ENCODE measurements at regions not wholly inside any gene's neighbourhood (a gene's known extent, or its start where the extent isn't known, plus 50 kb on each side); places are given as distances from the start of the nearest gene placed in this dataset.

DNA sequence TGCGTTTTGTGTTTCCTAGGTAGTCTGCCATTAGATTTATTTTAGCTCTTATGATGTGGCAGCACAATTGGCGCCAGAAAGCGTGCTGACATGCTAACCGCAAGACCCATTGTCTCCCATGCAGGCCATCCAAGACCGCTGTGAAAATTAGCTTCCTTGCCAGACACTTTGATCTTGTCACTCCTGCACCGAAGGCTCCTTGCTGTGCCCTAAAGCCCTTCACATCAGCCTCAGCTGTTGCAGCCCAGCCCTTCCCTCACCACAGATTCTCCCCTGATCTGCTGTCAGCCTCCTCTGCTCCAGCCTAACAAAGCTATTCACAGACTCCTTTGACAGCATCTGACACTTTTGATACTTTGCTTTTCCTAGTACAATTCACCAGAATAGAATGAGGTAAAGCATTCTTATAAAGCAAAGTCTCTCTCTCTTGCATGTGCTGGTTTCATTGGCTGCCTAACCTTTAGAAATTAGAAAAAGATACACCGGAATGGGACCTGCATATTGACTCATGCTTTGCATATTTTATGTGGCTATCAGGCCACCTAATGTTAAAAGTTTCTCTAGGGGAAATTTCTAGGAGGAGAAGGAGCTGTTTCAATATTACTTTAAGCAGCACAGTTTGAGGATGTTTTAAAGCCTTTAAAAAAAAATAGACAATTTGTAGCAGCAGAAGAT, 280.3 kb upstream of the FMN2 start:
- H3K27ac ChIP-seq (ENCODE audit: low read length), result no peak overlapping the region
- WGBS (ENCODE audit: insufficient coverage), result 47% methylated on average over 6 of the region's 7 CpGs
- peaks cover 13% of the 10 kb centered on the region for H3K4me1 ChIP-seq (ENCODE audit: control insufficient read depth, insufficient read depth, low read length)
- H3K36me3 ChIP-seq (ENCODE audit: control insufficient read depth, insufficient read depth, low read length), result no peaks in the 10 kb centered on the region
- H3K4me3 ChIP-seq (ENCODE audit: low read length), result no peak overlapping the region
- DNase-seq, result no peak
- no peaks in the 10 kb centered on the region for H3K27me3 ChIP-seq (ENCODE audit: control insufficient read depth, insufficient read depth, low read length)
- H3K9me3 ChIP-seq (replicated peaks; ENCODE audit: control insufficient read depth, low read depth, low read length), result no peaks in the 10 kb centered on the region

DNA sequence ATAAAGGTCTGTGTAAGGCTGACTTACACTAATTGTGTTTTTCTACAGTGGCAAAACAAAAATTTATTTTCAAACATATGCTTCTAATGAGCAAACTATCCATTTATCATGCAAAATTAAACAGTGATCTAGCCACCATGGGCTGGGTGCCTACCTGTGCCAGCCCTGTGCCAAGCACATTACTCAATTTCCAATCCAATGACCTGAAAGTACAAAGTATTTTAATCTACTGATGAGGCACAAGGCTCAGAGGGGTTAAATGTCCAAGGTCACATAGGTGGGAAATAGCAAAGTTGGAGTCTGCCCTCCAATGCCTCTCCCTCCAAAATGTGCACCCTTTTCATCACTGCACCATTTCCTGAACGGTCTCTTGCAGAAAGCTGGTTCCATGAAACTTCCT, 279.1 kb upstream of the FMN2 start:
- H3K4me1 ChIP-seq (ENCODE audit: control insufficient read depth, insufficient read depth, low read length), result peaks cover 14% of the 10 kb centered on the region

DNA sequence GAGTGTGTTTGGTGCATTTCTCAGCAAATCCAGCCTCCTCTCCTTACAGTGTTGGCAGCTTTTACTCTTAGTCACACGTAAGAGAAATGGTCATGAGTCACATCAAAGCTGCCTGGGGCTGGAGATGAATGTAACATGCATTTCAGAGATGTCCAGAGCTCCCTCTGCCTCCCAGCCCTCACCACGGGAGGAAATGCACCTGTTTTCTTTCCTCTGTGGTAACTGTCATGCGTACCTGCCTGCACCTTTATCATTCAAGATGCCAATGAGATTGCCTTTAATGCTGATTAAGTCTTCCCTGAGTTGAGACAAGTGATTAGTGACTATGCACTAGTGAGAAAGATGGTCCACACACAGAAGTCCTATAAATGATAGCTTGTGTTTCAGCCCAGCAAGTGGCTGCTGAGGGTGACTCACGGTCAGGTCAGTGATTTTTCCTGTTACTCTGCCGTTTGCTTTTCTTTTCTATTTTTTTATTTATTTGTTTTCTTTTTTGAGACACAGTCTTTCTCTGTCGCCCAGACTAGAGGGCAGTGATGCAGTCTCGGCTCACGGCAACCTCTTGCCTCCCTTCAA, 277.3 kb upstream of the FMN2 start:
- Histone ChIP-seq H3K4me1 (ENCODE audit: control insufficient read depth, insufficient read depth, low read length) (peaks cover 14% of the 10 kb centered on the region), H3K27me3 (ENCODE audit: control insufficient read depth, insufficient read depth, low read length) (no peaks in the 10 kb centered on the region), H3K27ac (ENCODE audit: low read length) (no peak overlapping the region), H3K4me3 (ENCODE audit: low read length) (no peak overlapping the region), H3K9me3 (replicated peaks; ENCODE audit: control insufficient read depth, low read depth, low read length) (no peaks in the 10 kb centered on the region), H3K36me3 (ENCODE audit: control insufficient read depth, insufficient read depth, low read length) (no peaks in the 10 kb centered on the region)
- WGBS (ENCODE audit: insufficient coverage), result no CpG with 5 or more reads among the region's 8 CpGs
- DNase-seq, result peak; percentile 65

More for the DNA sequence above, 279.1 kb upstream of the FMN2 start:
- Histone ChIP-seq H3K9me3 (replicated peaks; ENCODE audit: control insufficient read depth, low read depth, low read length) (no peaks in the 10 kb centered on the region), H3K27ac (ENCODE audit: low read length) (no peak overlapping the region), H3K36me3 (ENCODE audit: control insufficient read depth, insufficient read depth, low read length) (no peaks in the 10 kb centered on the region), H3K4me3 (ENCODE audit: low read length) (no peak overlapping the region), H3K27me3 (ENCODE audit: control insufficient read depth, insufficient read depth, low read length) (no peaks in the 10 kb centered on the region)
- DNase-seq, result no peak
- 86% methylated on average over 1 of the region's 1 CpG for WGBS (ENCODE audit: insufficient coverage)

DNA sequence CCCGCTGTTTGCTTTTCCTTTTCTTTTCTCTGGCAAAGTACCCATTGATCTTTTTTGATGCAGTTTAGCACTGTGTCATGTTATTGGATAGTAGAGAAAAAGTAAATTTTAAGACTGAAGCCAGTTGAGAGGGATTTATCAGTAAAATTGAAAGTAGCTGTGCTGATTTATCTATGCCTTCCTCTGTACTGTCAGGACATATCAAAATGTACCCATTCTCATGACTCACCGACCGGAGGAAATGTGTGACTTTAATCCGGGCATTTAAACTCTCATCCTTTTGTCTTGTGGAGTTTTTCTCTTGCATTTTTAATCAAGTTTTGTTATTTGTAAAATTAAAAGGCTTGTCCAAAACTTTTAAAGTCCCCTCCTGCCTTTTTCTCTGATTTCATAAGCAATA, 276.6 kb upstream of the FMN2 start:
- no peak for DNase-seq
- no peak overlapping the region for H3K4me3 ChIP-seq (ENCODE audit: low read length)
- H3K4me1 ChIP-seq (ENCODE audit: control insufficient read depth, insufficient read depth, low read length), result peaks cover 9% of the 10 kb centered on the region
- no peak overlapping the region for H3K27ac ChIP-seq (ENCODE audit: low read length)
- H3K36me3 ChIP-seq (ENCODE audit: control insufficient read depth, insufficient read depth, low read length), result no peaks in the 10 kb centered on the region
- H3K27me3 ChIP-seq (ENCODE audit: control insufficient read depth, insufficient read depth, low read length), result no peaks in the 10 kb centered on the region
- no peaks in the 10 kb centered on the region for H3K9me3 ChIP-seq (replicated peaks; ENCODE audit: control insufficient read depth, low read depth, low read length)
- no CpG with 5 or more reads among the region's 4 CpGs for WGBS (ENCODE audit: insufficient coverage)

DNA sequence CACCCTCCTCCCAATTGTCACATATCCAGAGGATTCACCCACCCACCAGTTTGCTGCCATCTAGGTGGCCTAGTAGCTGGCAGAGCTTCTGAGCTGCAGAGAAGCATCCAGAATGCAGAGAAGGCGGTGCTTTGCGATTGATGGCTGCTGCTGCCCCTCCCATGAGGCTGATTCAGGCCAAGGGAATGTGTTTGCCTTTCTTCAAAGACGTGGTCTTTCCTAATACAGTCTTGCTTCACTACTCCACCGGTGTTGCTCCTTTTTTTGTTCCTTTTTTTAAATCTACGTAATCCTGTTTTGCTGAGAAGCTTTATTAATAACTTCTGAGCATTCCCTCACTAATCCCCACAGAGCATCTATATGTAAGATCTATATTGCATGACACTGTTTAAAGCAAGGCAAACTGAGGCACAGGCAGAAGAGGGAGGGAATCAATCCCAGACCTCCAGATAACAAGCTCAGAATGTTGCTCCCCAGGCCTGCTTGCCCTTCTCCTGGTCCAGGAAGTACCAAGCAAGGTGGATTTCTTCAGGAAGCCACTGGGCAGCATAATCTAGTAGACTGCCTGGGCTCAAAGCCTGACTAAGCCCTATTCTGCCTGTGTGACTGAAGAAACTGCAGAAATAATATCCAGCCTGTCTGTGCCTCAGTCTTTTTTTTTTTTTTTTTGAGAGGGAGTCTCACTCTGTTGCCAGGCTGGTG, 275.5 kb upstream of the FMN2 start:
- Histone ChIP-seq H3K36me3 (ENCODE audit: control insufficient read depth, insufficient read depth, low read length) (no peaks in the 10 kb centered on the region), H3K27ac (ENCODE audit: low read length) (no peak overlapping the region), H3K4me3 (ENCODE audit: low read length) (no peak overlapping the region), H3K9me3 (replicated peaks; ENCODE audit: control insufficient read depth, low read depth, low read length) (no peaks in the 10 kb centered on the region), H3K4me1 (ENCODE audit: control insufficient read depth, insufficient read depth, low read length) (peaks cover 5% of the 10 kb centered on the region), H3K27me3 (ENCODE audit: control insufficient read depth, insufficient read depth, low read length) (no peaks in the 10 kb centered on the region)
- DNase-seq, result no peak
- 24% methylated on average over 4 of the region's 5 CpGs for WGBS (ENCODE audit: insufficient coverage)

DNA sequence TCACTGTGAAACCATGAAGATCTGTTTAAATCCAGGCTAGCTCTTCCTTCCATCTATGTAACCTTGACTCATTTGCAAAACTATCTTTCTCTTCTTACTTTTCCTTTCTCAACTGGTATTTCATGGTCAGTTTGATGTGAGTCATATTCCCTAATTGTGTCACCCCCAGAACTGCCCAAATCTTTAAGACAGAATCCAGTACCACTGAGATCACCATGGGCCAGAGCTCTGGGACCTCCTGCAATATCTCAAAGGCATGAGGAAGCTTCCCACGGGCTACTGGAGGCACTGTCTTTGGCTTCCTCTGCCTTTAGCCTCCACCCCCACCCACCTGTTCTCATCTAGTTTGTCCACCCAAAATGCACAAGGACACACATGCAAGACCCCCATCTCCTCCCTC, 274.4 kb upstream of the FMN2 start:
- H3K4me3 ChIP-seq (ENCODE audit: low read length), result no peak overlapping the region
- H3K27ac ChIP-seq (ENCODE audit: low read length), result no peak overlapping the region
- no peaks in the 10 kb centered on the region for H3K36me3 ChIP-seq (ENCODE audit: control insufficient read depth, insufficient read depth, low read length)
- H3K4me1 ChIP-seq (ENCODE audit: control insufficient read depth, insufficient read depth, low read length), result peaks cover 4% of the 10 kb centered on the region
- whole genome bisulfite sequencing (ENCODE audit: insufficient coverage), result 80% methylated on average over 1 of the region's 1 CpG
- H3K9me3 ChIP-seq (replicated peaks; ENCODE audit: control insufficient read depth, low read depth, low read length), result no peaks in the 10 kb centered on the region
- H3K27me3 ChIP-seq (ENCODE audit: control insufficient read depth, insufficient read depth, low read length), result no peaks in the 10 kb centered on the region
- no peak for DNase-seq

DNA sequence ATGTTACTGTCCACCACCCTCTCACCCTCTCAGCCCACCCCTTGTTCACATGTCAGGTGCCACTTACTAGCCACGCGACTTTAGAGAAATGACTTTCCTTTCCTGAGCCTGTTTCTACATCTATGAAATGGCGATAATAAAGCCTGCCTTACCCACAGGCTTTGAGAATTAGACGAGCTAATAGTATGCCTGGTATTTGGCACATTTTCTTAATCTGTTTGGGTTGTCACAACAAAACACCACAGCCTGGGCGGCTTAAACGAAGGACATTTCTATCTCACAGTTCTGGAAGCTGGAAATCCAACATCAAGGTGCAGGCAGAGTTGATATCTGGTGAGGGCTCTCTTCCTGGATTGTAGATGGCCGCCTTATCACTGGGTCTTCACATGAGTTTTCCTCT, 273.9 kb upstream of the FMN2 start:
- Histone ChIP-seq H3K27ac (ENCODE audit: low read length) (no peak overlapping the region), H3K27me3 (ENCODE audit: control insufficient read depth, insufficient read depth, low read length) (no peaks in the 10 kb centered on the region), H3K4me1 (ENCODE audit: control insufficient read depth, insufficient read depth, low read length) (peaks cover 4% of the 10 kb centered on the region), H3K9me3 (replicated peaks; ENCODE audit: control insufficient read depth, low read depth, low read length) (no peaks in the 10 kb centered on the region), H3K36me3 (ENCODE audit: control insufficient read depth, insufficient read depth, low read length) (no peaks in the 10 kb centered on the region), H3K4me3 (ENCODE audit: low read length) (no peak overlapping the region)
- WGBS (ENCODE audit: insufficient coverage), result 80% methylated on average over 2 of the region's 7 CpGs
- DNase-seq, result no peak

DNA sequence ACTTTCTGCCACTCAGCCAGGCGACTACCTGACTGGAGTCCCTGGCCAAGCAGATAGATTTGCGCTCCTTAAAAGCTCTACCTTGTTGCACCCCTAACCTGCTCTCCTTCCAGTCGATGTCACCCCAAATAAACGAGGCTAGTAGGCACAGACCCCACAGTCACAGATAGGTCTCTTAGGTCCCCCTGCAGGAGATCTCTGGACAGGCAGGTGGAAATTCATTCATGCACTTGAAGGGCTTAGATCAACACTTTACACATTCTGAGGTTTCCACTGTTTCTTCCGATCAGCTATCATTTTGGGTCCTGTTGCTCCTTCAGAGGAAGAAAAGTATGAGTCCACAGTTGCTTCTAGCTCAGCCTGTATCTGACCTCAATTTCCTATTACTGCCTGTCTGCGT, 272.6 kb upstream of the FMN2 start:
- H3K4me1 ChIP-seq (ENCODE audit: control insufficient read depth, insufficient read depth, low read length), result peaks cover 4% of the 10 kb centered on the region
- WGBS (ENCODE audit: insufficient coverage), result 57% methylated on average over 5 of the region's 6 CpGs
- H3K9me3 ChIP-seq (replicated peaks; ENCODE audit: control insufficient read depth, low read depth, low read length), result no peaks in the 10 kb centered on the region
- no peaks in the 10 kb centered on the region for H3K27me3 ChIP-seq (ENCODE audit: control insufficient read depth, insufficient read depth, low read length)
- no peaks in the 10 kb centered on the region for H3K36me3 ChIP-seq (ENCODE audit: control insufficient read depth, insufficient read depth, low read length)
- DNase-seq, result no peak
- H3K27ac ChIP-seq (ENCODE audit: low read length), result no peak overlapping the region
- H3K4me3 ChIP-seq (ENCODE audit: low read length), result no peak overlapping the region

DNA sequence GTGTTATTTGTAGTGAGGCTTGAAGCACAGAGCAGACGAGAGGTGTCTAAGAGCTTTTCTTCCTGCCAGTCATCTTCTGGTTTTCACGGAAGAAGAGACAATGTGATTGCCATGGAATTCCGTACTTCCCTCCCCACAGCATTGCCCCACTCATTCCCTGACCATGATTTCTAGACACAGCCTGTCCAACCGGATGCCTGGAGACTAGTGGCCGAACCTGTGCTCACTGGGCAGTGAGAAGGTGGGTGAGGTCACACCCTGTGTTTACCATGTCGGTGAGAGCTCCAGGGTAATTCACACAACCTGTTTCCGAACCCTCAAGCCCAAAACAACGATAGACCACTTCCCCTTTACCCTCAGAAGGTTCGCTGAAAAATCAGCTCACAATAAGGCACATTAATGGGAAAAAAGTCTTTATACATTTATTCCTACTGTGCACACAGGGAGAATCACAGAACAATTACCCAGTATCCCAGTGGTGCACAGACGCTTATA, 271.9 kb upstream of the FMN2 start:
- Histone ChIP-seq H3K4me3 (ENCODE audit: low read length) (no peak overlapping the region), H3K4me1 (ENCODE audit: control insufficient read depth, insufficient read depth, low read length) (peaks cover 2% of the 10 kb centered on the region), H3K9me3 (replicated peaks; ENCODE audit: control insufficient read depth, low read depth, low read length) (no peaks in the 10 kb centered on the region), H3K36me3 (ENCODE audit: control insufficient read depth, insufficient read depth, low read length) (no peaks in the 10 kb centered on the region), H3K27ac (ENCODE audit: low read length) (no peak overlapping the region), H3K27me3 (ENCODE audit: control insufficient read depth, insufficient read depth, low read length) (no peaks in the 10 kb centered on the region)
- WGBS (ENCODE audit: insufficient coverage), result 70% methylated on average over 3 of the region's 10 CpGs
- no peak for DNase-seq

DNA sequence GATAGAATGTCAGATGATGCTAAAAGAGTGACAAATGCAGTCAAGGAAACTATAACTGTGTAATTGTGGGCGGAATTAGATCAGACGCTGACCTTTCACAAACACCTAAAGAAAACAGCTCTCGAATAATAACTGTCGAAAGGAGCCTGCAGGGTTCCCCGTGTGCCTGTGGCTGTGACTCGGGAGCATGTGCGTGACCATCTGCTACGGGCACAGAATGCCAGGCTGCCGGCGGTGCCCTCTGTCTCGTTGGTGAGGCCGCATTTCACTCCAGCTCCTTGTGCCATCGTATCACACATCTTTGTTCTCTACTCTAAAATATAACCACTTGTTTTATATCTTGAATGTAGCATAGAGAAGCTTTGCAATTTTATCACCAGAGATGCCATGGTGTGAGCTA, 267.8 kb upstream of the FMN2 start:
- Histone ChIP-seq H3K4me3 (ENCODE audit: low read length) (no peak overlapping the region), H3K27me3 (ENCODE audit: control insufficient read depth, insufficient read depth, low read length) (no peaks in the 10 kb centered on the region), H3K27ac (ENCODE audit: low read length) (no peak overlapping the region), H3K4me1 (ENCODE audit: control insufficient read depth, insufficient read depth, low read length) (no peaks in the 10 kb centered on the region), H3K9me3 (replicated peaks; ENCODE audit: control insufficient read depth, low read depth, low read length) (no peaks in the 10 kb centered on the region), H3K36me3 (ENCODE audit: control insufficient read depth, insufficient read depth, low read length) (no peaks in the 10 kb centered on the region)
- WGBS (ENCODE audit: insufficient coverage), result 78% methylated on average over 7 of the region's 13 CpGs
- no peak for DNase-seq
